ENCODE measurements at regions not wholly inside any gene's neighbourhood (a gene's known extent, or its start where the extent isn't known, plus 50 kb on each side); places are given as distances from the start of the nearest gene placed in this dataset.

DNA sequence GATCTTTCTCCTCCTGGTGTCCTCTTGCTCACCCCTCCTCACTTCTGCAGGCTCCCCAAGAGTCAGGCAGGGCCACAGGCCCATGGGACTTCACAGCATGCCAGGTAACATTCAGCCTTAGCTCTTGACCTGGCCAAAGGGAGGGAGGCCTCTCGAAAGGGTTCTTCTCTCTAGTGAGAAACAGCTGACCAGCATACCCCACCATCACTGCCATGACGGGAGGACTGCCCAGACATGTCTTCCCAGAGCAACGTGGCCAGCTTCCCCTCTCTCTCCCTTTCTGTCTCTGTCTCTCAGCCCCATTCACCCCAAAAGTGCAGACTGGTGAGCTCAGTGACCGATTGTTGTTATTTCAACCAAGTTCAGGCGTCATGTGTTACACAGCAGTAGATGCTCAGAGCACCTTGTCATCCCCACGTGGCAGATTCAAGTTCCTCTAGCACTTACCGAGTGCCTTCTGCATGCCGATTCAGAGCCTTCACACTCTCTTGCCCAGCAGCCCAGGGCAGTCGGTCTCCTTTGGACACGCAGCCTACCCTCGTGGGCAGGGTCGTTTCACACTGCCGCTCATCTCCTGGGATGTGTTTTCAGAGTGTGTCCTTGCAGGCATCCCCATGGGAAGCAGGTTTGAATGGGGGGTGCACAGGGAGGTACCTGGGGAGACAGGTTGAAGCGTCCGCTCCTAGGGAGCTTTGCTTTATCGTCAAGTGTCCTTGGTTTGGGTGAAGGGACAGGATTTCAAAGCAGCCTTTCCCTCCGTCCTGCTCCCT, 259.9 kb downstream of the NDUFA10 start:
- no peak for DNase-seq (ENCODE audit: low read depth in 2 of 2)

DNA sequence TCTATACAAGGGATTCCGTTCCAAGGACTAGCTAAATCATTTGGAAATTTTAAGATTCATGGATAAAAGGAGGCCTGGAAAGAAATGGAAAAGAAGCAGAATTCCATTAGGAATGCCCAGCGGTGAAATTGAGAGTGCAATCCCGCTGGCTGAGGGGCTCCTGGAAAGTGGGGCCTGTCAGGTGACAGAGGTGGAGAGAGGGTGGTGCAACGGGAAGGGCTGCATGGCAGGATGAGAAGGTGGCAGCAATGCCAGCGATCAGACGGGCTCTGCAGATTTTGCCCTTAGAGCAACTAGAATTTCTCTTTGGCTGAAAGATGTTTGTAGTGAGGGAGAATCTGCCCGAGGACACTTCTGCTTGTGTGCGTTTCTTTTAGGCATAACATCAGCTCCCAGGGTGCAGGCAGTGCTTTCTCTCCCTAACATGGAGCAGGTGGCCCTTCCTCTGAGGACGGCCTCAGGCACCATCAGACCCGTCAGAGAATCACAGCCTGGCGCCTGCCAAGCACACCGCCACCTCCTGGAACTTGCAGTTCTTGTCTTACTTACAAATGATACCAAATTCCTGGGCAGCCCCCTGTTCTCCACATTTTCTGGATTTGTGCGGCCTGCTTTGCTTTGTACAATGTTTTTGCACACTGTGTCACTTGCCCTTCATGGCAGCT, 261.6 kb downstream of the NDUFA10 start:
- no peak for DNase-seq (ENCODE audit: low read depth in 2 of 2)

DNA sequence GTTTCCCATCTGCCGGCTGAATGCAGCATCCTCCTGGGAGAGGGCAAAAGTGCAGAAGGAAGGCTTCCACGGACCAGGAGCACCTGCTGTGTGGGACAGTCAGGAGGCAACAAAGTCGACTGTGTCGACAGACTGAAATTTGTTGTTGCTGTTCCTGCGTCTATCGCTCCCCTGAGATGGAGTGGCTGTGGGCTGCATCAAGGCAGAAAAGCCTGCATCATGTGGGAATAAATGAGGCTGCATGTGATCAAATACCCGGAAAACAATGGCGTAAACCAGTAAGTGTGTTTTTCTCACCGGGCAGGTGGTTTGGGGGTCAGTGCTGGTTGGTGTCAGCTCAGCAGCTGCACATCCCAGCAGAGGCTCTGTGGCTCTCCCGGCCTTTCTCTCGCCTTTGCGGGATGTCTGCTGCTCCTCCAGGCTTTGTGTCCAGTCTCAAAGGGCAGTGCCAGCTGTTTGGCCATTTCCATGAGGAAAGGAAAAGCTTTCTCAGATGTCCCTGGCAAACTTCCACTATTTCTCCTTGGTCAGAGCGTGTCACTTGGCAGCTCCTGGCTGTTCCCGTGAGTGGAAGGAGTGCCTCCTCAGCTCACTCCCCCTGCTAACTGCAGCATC, 262.4 kb downstream of the NDUFA10 start:
- no peak for DNase-seq (ENCODE audit: low read depth in 2 of 2)

DNA sequence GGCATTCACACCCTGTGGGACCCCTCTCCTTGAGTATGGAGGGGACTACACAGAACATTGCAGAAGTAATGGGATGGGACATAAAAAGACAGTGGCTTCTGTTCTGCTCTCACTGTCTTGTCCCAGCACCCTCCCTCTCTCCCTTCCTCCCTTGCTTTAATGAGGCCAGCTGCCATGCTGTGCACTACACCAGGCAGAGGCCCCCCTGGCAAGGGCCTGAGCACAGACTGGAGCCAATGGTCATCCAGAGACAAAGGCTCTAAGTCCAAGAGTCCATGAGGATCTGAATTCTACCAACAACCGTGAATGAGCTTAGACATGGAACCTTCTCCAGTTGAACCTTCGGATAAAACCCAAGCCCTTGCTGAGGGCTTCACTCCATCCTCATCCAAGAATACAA, 263.0 kb downstream of the NDUFA10 start:
- DNase-seq (ENCODE audit: low read depth in 2 of 2) = no peak

DNA sequence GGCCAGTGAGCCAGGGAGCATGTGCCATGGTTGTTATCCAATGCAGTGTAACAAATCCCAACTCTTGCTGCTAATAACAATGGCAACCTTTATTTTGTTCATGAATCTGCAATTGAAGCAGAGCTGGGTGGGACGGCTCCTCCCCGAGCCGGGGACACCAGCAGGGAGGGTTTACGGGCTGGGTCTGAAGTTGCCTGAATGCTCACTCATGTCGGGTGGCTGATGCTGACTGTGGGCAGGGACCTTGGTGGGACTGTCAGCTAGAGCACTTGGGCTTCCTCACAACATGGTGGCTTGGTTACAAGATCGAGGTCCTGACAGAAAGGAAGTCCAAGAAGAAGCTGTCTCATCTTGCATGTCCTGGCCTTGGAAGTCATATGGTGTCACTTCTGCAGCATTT, 264.5 kb downstream of the NDUFA10 start:
- no peak for DNase-seq (ENCODE audit: low read depth in 2 of 2)

DNA sequence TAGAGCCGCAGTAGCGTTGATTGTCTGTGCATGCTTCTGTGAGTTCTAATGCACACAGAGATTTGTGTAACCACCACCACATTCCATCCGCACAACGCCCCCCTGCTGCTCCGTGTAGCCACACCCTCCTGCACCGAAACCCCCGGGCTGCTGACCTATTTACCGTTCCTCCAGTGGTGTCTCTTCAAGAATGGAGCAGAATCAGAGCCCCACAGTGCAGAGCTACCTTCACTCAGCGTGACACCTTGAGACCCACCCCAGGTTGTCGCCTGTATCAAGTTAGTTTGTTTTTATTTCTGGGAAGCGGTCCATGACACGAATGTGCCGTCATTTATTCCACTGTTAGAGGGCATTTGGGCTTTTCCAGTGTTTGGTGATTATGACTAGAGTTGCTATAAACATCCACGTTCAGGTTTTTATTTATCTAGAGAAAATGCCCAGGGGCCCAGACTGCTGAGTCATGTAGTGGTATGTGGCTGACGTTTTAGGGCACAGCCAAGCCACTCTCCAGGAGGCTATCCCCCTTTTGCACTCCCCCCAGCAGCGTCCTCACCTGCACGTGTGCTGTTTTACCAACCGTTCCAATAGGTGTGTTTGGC, 266.8 kb downstream of the NDUFA10 start:
- no peak for DNase-seq (ENCODE audit: low read depth in 2 of 2)

DNA sequence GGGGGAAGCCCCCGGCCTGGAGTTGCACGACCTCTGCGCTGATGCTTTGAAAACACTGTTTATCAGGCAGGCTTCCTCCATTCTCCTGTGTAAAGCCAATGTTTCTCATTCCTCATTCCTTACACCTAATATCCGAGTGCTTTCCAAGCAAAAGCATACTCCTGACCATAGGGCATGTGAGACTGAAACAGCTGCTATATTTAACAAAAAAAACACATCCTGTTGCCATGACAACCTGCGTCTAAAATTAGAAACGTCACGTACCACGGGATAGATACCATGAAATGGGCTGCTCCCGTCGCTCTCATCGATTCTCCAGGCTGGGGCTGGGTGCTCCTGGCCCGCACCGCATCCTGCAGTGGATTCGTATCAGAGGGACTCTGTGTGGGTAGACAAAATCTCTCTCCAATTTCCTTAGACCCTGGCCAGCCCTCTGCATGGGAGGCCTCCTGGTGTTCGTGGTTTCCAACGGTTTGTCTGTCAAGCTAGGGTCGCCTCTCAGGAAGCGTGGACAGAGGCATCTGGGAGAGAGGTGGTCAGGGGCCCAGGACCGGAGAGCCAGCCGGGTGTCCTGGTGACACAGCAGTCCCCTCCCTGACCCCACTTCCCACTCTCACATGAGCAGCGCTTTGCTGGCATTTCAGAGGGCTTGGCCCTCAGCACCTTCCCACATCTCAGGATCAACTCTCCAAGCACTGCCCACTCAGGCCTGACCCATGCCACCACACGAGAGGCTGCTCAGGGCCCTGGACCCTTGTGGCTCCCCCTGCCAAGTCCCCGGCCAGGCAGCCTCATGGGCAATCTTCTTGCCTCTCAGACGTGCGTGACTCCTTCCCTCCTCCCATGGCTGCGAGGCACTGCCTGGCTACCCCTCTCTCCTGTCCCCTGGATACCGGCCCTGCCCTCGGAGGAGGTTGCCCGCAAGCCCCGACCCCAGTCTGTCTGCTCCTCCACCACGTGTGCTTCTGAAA, 268.1 kb downstream of the NDUFA10 start:
- no peak for DNase-seq (ENCODE audit: low read depth in 2 of 2)

DNA sequence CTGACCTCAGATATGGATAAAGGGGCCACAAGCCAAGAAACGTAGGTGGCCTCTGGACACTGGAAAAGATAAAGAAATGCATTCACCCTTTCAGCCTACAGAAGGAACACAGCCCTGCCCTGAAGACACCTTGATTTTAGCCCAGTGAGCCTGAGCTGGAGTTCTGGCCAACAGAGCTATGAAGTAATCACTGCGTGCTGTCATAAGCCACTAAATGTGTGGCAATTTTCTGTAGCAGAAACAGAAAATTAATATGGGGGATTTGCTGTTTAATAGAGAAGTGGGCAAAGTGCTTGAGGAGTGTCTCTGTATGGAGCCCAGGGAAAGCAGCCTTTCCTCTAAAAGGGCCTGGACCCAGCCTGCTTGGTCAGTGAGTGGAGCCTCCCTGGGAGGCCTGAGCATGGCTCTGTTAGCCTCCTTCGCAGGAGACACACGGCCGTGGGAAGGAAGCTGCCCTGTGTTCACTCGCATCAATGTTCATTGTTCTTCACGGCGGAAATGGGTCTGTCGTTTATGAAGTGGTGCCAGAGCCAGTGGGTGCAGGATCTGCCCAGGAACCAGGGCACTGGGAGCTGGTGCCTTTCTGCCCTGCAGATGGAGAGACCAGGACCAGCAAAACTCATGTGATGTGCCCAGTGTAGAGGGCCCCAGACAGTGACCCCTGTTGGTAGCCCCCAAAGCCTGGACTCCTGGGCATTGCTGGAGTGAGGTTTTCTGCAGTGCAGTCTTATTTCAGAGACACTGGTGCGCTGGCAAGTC, 268.9 kb downstream of the NDUFA10 start:
- DNase-seq (ENCODE audit: low read depth in 2 of 2) = no peak

DNA sequence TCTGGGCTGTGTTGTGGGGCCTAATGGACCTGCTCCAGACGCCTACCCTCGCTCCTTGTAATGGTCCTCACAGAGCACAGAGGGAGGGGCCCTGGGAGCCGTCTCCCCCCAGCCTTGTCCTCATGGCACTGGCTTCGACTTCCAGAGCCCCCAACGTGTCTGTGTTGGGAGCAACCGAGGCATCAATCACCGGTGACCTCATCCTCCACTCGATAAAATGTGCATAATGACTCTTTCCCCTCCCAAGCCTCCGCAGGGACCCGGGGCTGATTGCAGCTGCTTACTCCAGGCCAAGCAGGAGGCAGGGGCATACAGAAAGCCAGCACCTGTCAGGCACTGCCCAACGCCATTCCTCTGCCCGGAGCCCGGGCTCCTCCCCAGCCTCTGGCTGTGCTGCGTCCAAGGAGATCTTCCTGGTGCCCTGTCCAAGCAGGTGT, 271.7 kb downstream of the NDUFA10 start:
- no peak for DNase-seq (ENCODE audit: low read depth in 2 of 2)

DNA sequence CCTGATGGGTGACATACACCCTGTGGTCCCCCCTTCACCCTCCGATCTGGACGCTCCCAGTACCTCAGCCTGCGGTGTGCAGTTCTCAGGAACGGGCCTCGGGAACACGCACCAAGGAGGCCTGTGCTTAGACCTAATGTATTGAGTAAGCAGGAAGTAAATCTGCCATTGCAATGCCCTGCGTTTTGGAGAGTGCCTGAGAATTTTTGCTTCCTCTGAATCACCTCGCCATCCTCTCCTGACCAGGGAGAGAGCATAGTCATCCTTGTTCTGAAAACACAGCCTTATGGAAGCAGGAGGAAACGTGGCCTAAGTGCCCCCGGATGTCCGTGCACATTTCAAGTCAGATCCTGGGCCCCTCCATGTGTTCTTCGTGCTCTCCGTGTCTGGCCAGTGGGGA, 272.2 kb downstream of the NDUFA10 start:
- no peak for DNase-seq (ENCODE audit: low read depth in 2 of 2)

DNA sequence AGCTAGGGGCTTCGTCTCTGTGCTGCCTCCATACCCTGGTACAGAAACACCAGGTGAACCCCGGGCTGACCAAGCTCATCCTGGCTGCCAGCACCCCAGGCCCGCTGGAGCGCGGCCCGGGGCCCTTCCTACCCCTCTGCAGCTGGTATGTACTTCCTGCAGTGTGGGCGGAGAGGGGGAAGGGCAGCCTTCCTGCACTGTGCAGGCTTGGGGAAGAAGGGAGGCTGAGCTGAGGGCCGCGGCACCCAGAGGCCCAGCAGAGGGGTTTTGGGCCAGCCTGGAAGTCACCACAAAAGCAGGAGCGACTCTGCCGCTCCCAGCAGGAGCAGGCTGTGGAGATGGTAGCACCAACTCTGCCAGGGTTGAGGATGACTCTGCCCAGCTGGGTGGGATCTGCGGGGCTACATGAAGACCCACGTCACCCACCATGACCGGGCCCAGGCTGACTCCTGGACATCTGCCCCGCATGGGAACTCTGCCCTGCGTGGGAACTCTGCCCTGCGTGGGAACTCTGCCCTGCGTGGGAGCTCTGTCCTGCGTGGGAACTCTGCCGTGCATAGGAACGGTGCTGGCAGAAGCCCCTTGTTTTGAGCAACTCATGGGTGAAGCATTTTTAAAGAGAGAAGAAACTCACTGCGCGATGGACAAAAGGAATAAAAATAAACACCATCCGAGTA, 273.3 kb downstream of the NDUFA10 start:
- peak; percentile 28 to 44 for DNase-seq (ENCODE audit: low read depth in 2 of 2)

DNA sequence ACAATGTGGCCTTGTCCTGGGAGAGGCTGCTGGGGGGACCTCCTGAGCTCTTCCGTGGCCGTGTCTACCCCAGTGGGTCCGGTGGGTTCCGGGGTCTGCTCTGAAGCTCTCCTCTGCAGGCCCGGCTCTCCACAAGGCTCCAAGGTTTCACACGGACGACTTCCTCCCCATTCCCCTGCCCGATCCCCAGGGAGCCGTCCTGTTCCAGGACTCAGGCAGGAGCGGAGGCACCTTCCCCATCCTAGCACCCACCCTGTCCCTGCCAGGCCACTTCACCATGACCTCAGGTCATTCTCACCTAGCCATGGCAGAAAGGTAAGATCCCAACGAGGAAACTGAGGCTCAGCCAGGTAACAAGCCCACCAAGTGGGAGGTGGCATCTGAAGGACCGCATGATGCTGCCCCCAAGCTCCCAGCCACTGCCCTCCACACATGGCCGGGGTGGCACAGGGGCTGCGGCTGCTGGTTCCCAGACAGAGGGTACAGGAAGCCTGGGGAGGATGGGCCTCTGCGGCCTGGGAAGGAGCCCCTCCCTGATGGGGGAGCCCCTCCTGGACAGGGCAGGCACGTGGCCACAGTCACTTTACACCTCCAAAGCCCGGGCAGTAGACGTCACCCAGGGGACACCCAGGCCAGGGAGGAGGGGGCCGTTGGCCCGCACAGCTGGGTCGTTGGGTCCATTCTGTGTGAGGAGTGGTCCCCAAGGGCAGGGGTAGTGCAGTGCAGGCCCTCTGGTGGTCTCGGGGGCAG, 274.0 kb downstream of the NDUFA10 start:
- DNase-seq (ENCODE audit: low read depth in 2 of 2) = no peak

DNA sequence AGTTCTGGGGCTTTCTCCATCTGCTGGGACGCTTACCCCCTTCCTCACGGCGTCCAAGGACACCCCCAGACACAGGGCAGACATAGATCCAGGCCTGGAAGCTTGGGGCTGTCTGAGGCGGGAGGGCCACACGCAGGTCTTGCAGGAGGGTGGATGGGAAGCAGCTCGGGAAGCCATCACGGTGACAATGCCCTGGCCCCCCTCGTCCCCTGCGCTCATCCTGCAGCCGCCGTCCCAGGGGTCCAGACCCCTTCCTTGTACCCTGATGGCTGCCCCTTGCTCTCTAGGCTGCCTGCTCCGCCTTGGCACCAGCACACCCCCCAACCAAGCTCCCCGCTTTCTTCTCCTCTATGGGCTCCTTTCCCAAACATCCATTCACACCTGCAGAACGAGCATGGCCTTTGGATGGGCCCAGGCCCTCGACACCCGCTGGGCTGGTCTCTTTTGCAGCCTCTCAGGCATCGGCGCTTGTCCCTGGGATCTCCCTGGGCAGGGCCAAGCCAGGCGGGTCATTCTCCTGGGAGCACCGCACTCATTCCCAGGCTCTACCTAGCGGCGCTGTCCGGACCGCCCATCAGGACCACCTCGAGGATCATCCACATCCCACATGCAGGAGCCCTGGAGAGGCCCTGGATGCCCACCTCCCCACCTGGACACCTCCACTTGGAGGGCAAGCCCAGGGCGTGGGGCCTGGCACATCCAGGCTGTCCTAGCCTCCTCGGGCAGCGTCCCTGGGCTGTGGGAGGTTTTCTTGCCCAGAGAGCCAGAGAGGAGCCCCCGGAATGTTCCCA, 274.9 kb downstream of the NDUFA10 start:
- no peak for DNase-seq (ENCODE audit: low read depth in 2 of 2)

DNA sequence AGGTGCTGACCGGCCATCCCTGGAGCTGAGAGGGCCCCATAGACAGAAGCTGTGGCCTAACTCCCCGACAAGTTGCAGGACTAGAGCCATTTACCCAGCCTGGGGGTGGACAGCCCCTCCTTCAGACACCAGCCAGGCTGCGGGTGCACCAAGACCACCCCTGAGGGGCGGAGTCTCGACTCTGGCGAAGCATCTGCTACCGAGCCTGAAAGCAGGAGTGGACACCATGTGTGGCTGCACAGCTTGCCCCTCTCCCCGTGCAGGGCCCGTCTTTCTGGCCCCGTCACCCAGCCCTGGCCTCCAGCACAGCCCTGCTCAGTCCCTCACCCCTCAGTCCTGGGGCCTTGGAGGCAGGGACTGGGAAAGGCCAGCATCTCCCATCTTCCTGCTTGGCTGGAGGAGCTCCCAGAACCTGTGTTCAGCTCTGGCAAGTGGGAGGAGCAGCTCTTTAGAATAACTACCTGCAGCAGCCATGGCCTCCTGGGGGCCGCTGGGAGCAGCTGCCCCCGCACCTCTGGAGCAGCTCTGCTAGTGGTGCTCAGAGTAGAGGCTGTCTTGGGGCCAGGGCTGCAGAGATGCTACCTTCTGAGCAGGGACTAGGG, 275.8 kb downstream of the NDUFA10 start:
- no peak for DNase-seq (ENCODE audit: low read depth in 2 of 2)

DNA sequence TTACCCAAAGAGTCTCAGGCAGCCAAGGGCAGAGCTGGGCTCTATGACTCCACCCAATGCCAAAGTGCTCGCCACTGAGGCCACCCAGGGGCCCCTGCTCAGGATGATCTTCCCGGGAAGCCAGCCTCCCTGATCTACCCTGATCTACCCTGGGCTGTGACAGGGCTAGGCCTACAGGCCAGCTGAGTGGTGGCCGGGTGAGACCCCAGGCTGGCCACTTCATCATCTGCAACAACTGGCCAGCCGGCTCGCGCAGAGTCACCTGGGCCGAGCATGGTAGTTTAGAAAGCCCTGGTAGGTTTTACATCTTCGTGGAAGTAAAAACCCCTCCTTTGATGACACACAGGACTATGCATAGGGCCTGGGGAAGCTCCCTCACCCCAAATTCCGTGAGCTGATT, 276.3 kb downstream of the NDUFA10 start:
- DNase-seq (ENCODE audit: low read depth in 2 of 2) = no peak

DNA sequence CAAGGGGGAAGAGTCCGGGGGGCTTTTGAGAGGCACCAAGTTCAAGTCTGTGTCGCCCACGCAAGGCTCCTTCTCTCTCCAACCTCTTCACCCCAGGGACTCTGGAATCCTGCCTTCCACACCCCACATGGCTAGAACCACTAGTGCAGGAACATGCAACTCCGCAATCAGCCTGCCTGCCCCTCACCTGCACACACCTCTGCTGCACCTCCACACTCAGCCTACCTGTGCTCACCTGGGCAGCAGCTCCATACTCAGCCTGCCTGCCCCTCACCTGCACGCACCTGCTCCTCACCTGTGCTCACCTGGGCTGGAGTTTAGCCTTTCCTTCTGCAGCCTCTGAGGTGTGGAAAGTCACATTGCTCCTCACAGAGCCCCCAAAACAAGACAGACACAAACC, 277.4 kb downstream of the NDUFA10 start:
- no peak for DNase-seq (ENCODE audit: low read depth in 2 of 2)

DNA sequence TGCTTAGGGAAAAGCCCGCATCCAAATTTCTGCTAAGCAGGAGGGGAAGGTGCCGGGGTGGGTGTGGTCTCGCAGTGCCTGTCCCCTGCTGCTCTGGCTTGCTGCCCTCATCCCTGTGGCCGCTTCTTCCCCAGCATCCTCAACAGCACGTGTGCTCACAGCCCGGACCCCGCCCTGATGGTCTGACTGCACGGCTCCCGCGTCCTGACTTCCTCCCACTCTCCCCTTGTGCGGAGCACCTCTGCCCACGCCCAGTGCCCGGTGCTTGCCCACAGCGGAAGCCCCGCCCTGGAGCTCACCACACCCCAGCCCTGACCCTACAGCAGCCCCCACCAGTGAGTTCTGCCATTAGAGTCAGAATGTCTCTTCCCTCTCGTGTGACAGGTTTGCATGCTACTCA, 277.9 kb downstream of the NDUFA10 start:
- no peak for DNase-seq (ENCODE audit: low read depth in 2 of 2)

DNA sequence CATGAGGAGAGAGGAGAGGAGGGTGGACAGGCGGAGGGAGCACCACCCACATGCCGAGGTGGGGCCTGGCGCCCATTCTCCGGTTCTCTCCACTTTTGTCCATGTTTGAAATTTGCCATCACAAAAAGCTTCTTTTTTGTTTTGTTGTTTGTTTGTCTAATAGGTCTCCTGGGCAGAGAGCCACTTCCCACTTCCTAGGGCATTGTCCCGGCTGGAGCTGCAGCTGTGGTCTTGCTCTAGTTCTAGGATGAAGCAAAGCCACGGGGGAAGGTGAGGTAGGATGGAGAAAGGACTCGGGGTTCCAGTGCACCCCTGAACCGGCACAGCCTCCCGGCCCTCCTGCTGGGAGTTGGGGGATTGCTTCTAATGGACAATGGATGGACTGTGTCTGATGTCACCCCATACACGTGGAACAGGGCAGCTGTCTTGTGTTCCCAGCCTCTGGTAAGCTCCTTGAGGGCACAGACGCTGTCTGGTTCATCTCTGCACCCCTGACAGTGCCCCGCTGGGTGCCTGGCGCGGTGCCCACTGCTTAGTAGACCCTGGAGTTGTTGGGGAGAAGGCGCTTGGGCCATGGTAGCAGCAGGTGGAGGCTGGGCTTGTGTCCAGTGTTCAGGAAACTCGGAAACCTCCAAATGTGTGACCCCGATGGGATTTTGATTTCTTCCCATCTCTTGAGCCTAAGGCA, 278.4 kb downstream of the NDUFA10 start:
- DNase-seq (ENCODE audit: low read depth in 2 of 2) = no peak
